H1 (cell line): ENCODE measurements at regions not wholly inside any gene's neighbourhood (a gene's known extent, or its start where the extent isn't known, plus 50 kb on each side); places are given as distances from the start of the nearest gene placed in this dataset.

Experiments
- CTCF ChIP-seq, 3 experiments: IDR thresholded peaks; 1 replicate in 2 of 3; 2 replicates in 1 of 3; pipeline versions ENCODE4 v1.5.1 to v1.6.1; 2011; ENCODE audit warnings: low read length in 3 of 3, mild to moderate bottlenecking in 3 of 3, inconsistent platforms in 2 of 3, low read depth in 1 of 3, moderate library complexity in 1 of 3; ENCODE audit not compliant: insufficient read depth in 1 of 3; ENCODE audit errors: control extremely low read depth in 1 of 3
- EZH2 ChIP-seq: fragments of 200-600 bp; sonication (generic); IDR thresholded peaks from 2 replicates; pipeline ENCODE4 v1.7.1; 2012; ENCODE audit warnings: low read depth, mild to moderate bottlenecking, moderate library complexity, low read length, inconsistent platforms; ENCODE audit not compliant: severe bottlenecking
- JUN ChIP-seq: IDR thresholded peaks from 2 replicates; pipeline ENCODE4 v1.6.1; 2011; ENCODE audit warnings: low read depth, mild to moderate bottlenecking, improper control_type of control experiment, low read length
- MAX ChIP-seq: IDR thresholded peaks from 2 replicates; pipeline ENCODE4 v1.6.1; 2012; ENCODE audit warnings: inconsistent platforms
- POLR2A ChIP-seq, 2 experiments: IDR thresholded peaks; 1 replicate in 1 of 2; 2 replicates in 1 of 2; pipeline ENCODE4 v1.6.1; 2011; ENCODE audit warnings: low read depth in 2 of 2, low read length in 2 of 2, mild to moderate bottlenecking in 2 of 2; ENCODE audit errors: control extremely low read depth in 1 of 2
- POLR2AphosphoS5 ChIP-seq: IDR thresholded peaks from 2 replicates; pipeline ENCODE4 v1.6.1; 2011; ENCODE audit warnings: low read depth, low read length
- RBBP5 ChIP-seq: IDR thresholded peaks from 2 replicates; pipeline ENCODE4 v1.7.1; 2012; ENCODE audit warnings: low read depth, mild to moderate bottlenecking, inconsistent platforms, low read length, moderate library complexity, borderline replicate concordance
- SIN3A ChIP-seq, 2 experiments: IDR thresholded peaks in 1 of 2; conservative IDR thresholded peaks in 1 of 2; 2 replicates each; pipeline ENCODE4 v1.6.1; 2011 to 2012; ENCODE audit warnings: low read length in 2 of 2, improper control_type of control experiment in 1 of 2, low read depth in 1 of 2, mild to moderate bottlenecking in 1 of 2
- SIRT6 ChIP-seq: IDR thresholded peaks from one replicate; pipeline ENCODE4 v1.7.1; 2012; ENCODE audit warnings: low read length, inconsistent platforms
- SUZ12 ChIP-seq: fragments of 200-600 bp; sonication (generic); IDR thresholded peaks from 2 replicates; pipeline ENCODE4 v1.6.1; 2012; ENCODE audit warnings: mild to moderate bottlenecking, inconsistent platforms, low read length, moderate library complexity, mixed read lengths
- USF2 ChIP-seq: IDR thresholded peaks from 2 replicates; pipeline ENCODE4 v1.6.1; 2011; ENCODE audit warnings: low read length, improper control_type of control experiment
- YY1 ChIP-seq: IDR thresholded peaks from 2 replicates; pipeline ENCODE4 v1.6.1; 2011; ENCODE audit warnings: low read depth, mild to moderate bottlenecking, low read length
- ZNF274 ChIP-seq: IDR thresholded peaks from 2 replicates; pipeline ENCODE4 v1.7.0; 2012; ENCODE audit warnings: low read length, borderline replicate concordance; ENCODE audit errors: extremely low read depth

GRCh38 chr9:81861644-81862043 is 66.6 kb upstream of the SPATA31D4 start:
- TF ChIP-seq MAX (no peak), SUZ12 (no peak), USF2 (no peak), YY1 (no peak), POLR2A (IDR thresholded peaks at IDR 0.05; ENCODE audit: control extremely low read depth in 1 of 2, low read depth in 2 of 2, low read length in 2 of 2) (no peak), POLR2AphosphoS5 (no peak), SIRT6 (no peak), CTCF (IDR thresholded peaks at IDR 0.05; ENCODE audit: control extremely low read depth in 1 of 3, insufficient read depth in 1 of 3, low read depth in 1 of 3, low read length in 3 of 3) (no peak), ZNF274 (no peak), JUN (no peak), SIN3A (conservative IDR thresholded peaks at IDR 0.05 in 1 of 2, IDR thresholded peaks at IDR 0.05 in 1 of 2; ENCODE audit: low read depth in 1 of 2, low read length in 2 of 2) (no peak), RBBP5 (no peak), EZH2 (no peak)
